ENCODE measurements at regions not wholly inside any gene's neighbourhood (a gene's known extent, or its start where the extent isn't known, plus 50 kb on each side); places are given as distances from the start of the nearest gene placed in this dataset.

DNA sequence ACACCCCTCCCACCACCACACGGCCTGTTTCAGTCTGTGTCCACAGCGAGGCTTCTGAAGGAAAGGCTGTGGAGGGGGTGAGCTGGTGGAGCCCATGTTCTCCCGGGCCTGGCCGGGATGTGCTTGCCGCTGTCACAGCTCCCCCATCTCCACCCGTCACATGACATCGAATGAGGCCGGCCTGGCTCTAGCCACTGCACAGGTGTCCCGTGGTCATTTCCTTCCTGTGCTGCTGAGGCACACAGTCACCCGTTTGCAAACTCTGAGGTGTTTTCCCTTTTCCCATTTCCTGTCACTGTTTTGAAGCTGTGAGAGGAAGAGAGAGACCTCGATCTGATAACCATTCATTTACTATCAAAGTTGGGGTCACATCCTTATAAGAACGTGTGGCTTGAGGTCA is 55.7 kb upstream of the CLDN5 start:
- no peak overlapping the region for H2BK5ac ChIP-seq (ENCODE audit: low read length)
- no peak overlapping the region for H4K5ac ChIP-seq (ENCODE audit: low read length)
- no peak overlapping the region for H2AK5ac ChIP-seq (ENCODE audit: low read length)
- H3K27ac ChIP-seq (ENCODE audit: low read depth, low read length) = no peak overlapping the region
- H3K9ac ChIP-seq (ENCODE audit: low read length) = no peak overlapping the region
- H3K4me2 ChIP-seq (ENCODE audit: low read length) = no peak overlapping the region
- no peaks in the 10 kb centered on the region for H3K79me2 ChIP-seq (ENCODE audit: control insufficient read depth, insufficient read depth, low read length)
- H3K4me3 ChIP-seq (ENCODE audit: low read length) = no peak overlapping the region
- DNase-seq = no peak
- no peak overlapping the region for H2BK120ac ChIP-seq (ENCODE audit: low read depth, low read length)
- H3K4me1 ChIP-seq (ENCODE audit: control insufficient read depth, low read depth, low read length) = no peaks in the 10 kb centered on the region
- H3K18ac ChIP-seq (ENCODE audit: low read length) = no peak overlapping the region
- H3K79me1 ChIP-seq (ENCODE audit: low read length) = no peaks in the 10 kb centered on the region
- no peak overlapping the region for H2BK15ac ChIP-seq (replicated peaks; ENCODE audit: low read depth)
- no peak overlapping the region for H3K56ac ChIP-seq (ENCODE audit: low read length)
- H4K8ac ChIP-seq (ENCODE audit: low read depth, low read length) = no peak overlapping the region
- H3K23ac ChIP-seq (ENCODE audit: low read length) = no peak overlapping the region
- no peak overlapping the region for H3K4ac ChIP-seq (ENCODE audit: low read depth, low read length)
- H3K36me3 ChIP-seq (ENCODE audit: control insufficient read depth, insufficient read depth, low read length) = no peaks in the 10 kb centered on the region
- H3K27me3 ChIP-seq (ENCODE audit: insufficient read depth, low read length, poor library complexity) = no peaks in the 10 kb centered on the region
- no CpG with 5 or more reads among the region's 12 CpGs for WGBS (ENCODE audit: extremely low coverage, insufficient coverage, low lambda C conversion rate)

DNA sequence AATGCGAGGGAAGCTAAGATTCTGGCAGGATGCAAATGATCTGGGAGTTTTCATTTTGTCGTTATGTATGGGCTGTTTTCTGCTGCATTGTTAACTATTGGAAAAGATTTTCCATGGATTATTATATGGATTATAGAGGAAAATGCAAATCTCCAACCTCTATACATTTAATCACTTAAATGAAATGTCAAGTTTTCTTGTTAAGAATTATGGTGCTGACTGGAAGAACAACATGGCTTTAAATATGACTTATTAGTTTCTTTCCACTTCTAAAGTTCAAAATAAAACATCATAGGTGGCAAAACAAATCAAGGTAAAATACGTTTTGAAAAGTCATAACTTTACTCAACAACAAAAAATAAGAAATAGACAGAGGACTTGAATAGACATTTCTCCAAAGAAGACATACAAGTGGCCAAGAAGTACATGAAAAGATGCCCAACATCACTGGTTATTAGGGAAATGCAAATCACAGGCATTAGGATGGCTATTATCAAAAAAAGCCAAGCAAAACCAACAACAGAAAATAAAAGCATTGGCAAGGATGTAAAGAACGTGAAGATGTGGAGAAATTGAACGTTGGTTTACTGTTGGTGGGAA is 56.2 kb upstream of the CLDN5 start:
- no CpG with 5 or more reads among the region's 5 CpGs for WGBS (ENCODE audit: extremely low coverage, insufficient coverage, low lambda C conversion rate)
- Histone ChIP-seq H2BK15ac (replicated peaks; ENCODE audit: low read depth) (no peak overlapping the region), H2BK120ac (ENCODE audit: low read depth, low read length) (no peak overlapping the region), H3K79me1 (ENCODE audit: low read length) (no peaks in the 10 kb centered on the region), H3K56ac (ENCODE audit: low read length) (no peak overlapping the region), H3K27ac (ENCODE audit: low read depth, low read length) (no peak overlapping the region), H3K4me2 (ENCODE audit: low read length) (no peak overlapping the region), H3K4me3 (ENCODE audit: low read length) (no peak overlapping the region), H4K8ac (ENCODE audit: low read depth, low read length) (no peak overlapping the region), H3K79me2 (ENCODE audit: control insufficient read depth, insufficient read depth, low read length) (no peaks in the 10 kb centered on the region), H3K4me1 (ENCODE audit: control insufficient read depth, low read depth, low read length) (no peaks in the 10 kb centered on the region), H3K9ac (ENCODE audit: low read length) (no peak overlapping the region), H2AK5ac (ENCODE audit: low read length) (no peak overlapping the region), H3K27me3 (ENCODE audit: insufficient read depth, low read length, poor library complexity) (no peaks in the 10 kb centered on the region), H3K23ac (ENCODE audit: low read length) (no peak overlapping the region), H4K5ac (ENCODE audit: low read length) (no peak overlapping the region), H2BK5ac (ENCODE audit: low read length) (no peak overlapping the region), H3K36me3 (ENCODE audit: control insufficient read depth, insufficient read depth, low read length) (no peaks in the 10 kb centered on the region), H3K4ac (ENCODE audit: low read depth, low read length) (no peak overlapping the region), H3K18ac (ENCODE audit: low read length) (no peak overlapping the region)
- no peak for DNase-seq

DNA sequence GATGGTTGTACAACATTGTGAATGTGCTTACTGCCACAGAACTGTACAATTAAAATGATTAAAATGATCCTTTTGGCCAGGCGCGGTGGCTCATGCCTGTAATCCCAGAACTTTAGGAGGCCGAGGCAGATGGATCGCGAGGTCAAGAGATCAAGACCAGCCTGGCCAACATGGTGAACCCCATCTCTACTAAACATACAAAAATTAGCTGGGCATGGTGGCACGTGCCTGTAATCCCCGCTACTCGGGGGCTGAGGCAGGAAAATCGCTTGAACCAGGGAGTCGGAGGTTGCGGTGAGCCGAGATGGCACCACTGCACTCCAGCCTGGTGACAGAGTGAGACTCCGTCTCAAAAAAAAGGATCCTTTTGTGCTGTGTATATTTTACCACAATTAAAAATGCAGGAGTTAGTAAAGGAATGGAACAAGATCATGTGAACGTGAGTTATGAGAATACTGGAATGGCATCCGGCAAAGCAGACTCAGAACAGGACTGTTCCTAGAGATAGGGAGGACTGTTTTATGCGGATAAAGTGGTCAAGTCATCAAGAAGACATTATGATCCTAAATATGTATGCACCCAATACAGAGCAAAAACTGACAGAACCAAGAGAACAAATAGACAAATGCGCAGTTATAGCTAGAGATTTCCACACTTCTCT is 58.0 kb upstream of the CLDN5 start:
- Histone ChIP-seq H4K8ac (ENCODE audit: low read depth, low read length) (no peak overlapping the region), H3K23ac (ENCODE audit: low read length) (no peak overlapping the region), H2BK15ac (replicated peaks; ENCODE audit: low read depth) (no peak overlapping the region), H3K4me2 (ENCODE audit: low read length) (no peak overlapping the region), H3K79me2 (ENCODE audit: control insufficient read depth, insufficient read depth, low read length) (no peaks in the 10 kb centered on the region), H2BK120ac (ENCODE audit: low read depth, low read length) (no peak overlapping the region), H3K9ac (ENCODE audit: low read length) (no peak overlapping the region), H3K27me3 (ENCODE audit: insufficient read depth, low read length, poor library complexity) (no peaks in the 10 kb centered on the region), H3K79me1 (ENCODE audit: low read length) (no peaks in the 10 kb centered on the region), H3K4ac (ENCODE audit: low read depth, low read length) (no peak overlapping the region), H3K18ac (ENCODE audit: low read length) (no peak overlapping the region), H3K56ac (ENCODE audit: low read length) (no peak overlapping the region), H3K27ac (ENCODE audit: low read depth, low read length) (no peak overlapping the region), H2AK5ac (ENCODE audit: low read length) (no peak overlapping the region), H3K4me3 (ENCODE audit: low read length) (no peak overlapping the region), H2BK5ac (ENCODE audit: low read length) (no peak overlapping the region), H4K5ac (ENCODE audit: low read length) (no peak overlapping the region), H3K36me3 (ENCODE audit: control insufficient read depth, insufficient read depth, low read length) (no peaks in the 10 kb centered on the region), H3K4me1 (ENCODE audit: control insufficient read depth, low read depth, low read length) (no peaks in the 10 kb centered on the region)
- DNase-seq = no peak
- no CpG with 5 or more reads among the region's 17 CpGs for WGBS (ENCODE audit: extremely low coverage, insufficient coverage, low lambda C conversion rate)

DNA sequence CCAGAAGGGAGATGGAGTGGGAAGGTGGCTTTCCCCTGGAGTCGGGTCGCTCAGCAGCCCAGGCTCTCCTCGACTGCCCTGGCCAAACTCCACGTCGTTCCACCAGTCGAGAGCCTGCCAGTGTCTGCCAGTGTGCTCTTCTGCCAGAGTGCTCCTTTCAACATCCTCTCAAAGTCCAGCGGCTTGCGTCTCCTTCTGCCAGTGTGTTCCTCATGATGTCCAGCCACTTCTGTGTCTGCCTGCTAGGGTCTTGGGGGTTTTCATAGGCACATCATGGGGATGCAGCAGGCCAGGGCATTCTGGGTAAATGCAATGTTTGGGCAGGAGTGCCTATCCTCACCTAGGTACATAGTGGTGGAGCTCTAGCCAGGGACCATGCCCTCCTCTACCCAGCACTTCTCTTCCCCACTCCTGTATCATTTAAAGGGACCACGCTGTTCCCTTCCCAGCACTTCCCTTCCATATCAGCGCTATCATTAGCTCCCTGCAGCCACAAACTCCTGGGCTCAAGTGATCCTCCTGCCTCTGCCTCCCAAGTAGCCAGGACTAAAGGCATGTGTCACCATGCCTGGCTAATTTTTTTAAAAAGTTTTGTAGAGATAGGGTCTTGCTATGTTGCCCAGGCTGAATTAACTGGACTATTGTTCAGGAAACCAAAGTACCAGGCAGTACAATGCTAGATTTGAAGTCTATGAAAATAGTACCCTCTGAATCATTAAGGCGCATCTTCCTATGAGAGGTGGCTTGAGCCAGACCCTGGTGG is 62.9 kb upstream of the CLDN5 start:
- Histone ChIP-seq H3K18ac (ENCODE audit: low read length) (no peak overlapping the region), H3K79me1 (ENCODE audit: low read length) (no peaks in the 10 kb centered on the region), H3K36me3 (ENCODE audit: control insufficient read depth, insufficient read depth, low read length) (no peaks in the 10 kb centered on the region), H3K9ac (ENCODE audit: low read length) (no peak overlapping the region), H3K79me2 (ENCODE audit: control insufficient read depth, insufficient read depth, low read length) (no peaks in the 10 kb centered on the region), H3K4me2 (ENCODE audit: low read length) (no peak overlapping the region), H4K8ac (ENCODE audit: low read depth, low read length) (no peak overlapping the region), H3K4me3 (ENCODE audit: low read length) (no peak overlapping the region), H3K56ac (ENCODE audit: low read length) (no peak overlapping the region), H3K23ac (ENCODE audit: low read length) (no peak overlapping the region), H3K4ac (ENCODE audit: low read depth, low read length) (no peak overlapping the region), H4K5ac (ENCODE audit: low read length) (no peak overlapping the region), H2BK120ac (ENCODE audit: low read depth, low read length) (no peak overlapping the region), H2BK15ac (replicated peaks; ENCODE audit: low read depth) (no peak overlapping the region), H3K27ac (ENCODE audit: low read depth, low read length) (no peak overlapping the region), H2AK5ac (ENCODE audit: low read length) (no peak overlapping the region), H3K4me1 (ENCODE audit: control insufficient read depth, low read depth, low read length) (no peaks in the 10 kb centered on the region), H3K27me3 (ENCODE audit: insufficient read depth, low read length, poor library complexity) (no peaks in the 10 kb centered on the region), H2BK5ac (ENCODE audit: low read length) (no peak overlapping the region)
- no CpG with 5 or more reads among the region's 11 CpGs for WGBS (ENCODE audit: extremely low coverage, insufficient coverage, low lambda C conversion rate)
- DNase-seq = no peak

DNA sequence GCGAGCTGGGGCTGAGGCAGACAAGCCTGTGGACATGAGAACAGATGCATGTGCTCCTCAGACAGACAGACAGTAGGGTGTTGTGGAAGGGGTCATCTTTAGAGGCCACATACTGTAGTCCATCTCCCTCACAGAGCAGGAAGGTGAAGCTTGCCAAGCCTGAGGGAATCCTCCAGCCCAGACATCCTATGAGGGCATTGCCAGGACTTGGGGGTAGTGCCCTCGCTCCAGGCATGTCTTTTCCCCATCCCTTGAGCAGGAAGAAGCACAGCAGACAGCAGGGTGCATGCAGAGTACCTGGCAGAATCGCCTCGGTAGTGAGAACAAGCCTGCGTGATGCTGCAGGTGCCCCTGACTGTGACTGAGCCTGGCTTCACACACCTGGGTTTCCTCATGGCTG is 66.5 kb upstream of the CLDN5 start:
- no peak for DNase-seq

More for the DNA sequence above, 66.5 kb upstream of the CLDN5 start:
- no peak overlapping the region for H4K8ac ChIP-seq (ENCODE audit: low read depth, low read length)
- H2AK5ac ChIP-seq (ENCODE audit: low read length) = no peak overlapping the region
- no peak overlapping the region for H3K18ac ChIP-seq (ENCODE audit: low read length)
- no peak overlapping the region for H3K9ac ChIP-seq (ENCODE audit: low read length)
- no peaks in the 10 kb centered on the region for H3K4me1 ChIP-seq (ENCODE audit: control insufficient read depth, low read depth, low read length)
- H3K27me3 ChIP-seq (ENCODE audit: insufficient read depth, low read length, poor library complexity) = no peaks in the 10 kb centered on the region
- H3K36me3 ChIP-seq (ENCODE audit: control insufficient read depth, insufficient read depth, low read length) = no peaks in the 10 kb centered on the region
- no peak overlapping the region for H3K27ac ChIP-seq (ENCODE audit: low read depth, low read length)
- no peak overlapping the region for H3K4me3 ChIP-seq (ENCODE audit: low read length)
- H3K23ac ChIP-seq (ENCODE audit: low read length) = no peak overlapping the region
- H3K4ac ChIP-seq (ENCODE audit: low read depth, low read length) = no peak overlapping the region
- no peak overlapping the region for H2BK120ac ChIP-seq (ENCODE audit: low read depth, low read length)
- no peak overlapping the region for H3K4me2 ChIP-seq (ENCODE audit: low read length)
- no CpG with 5 or more reads among the region's 5 CpGs for WGBS (ENCODE audit: extremely low coverage, insufficient coverage, low lambda C conversion rate)
- no peak overlapping the region for H2BK15ac ChIP-seq (replicated peaks; ENCODE audit: low read depth)
- H4K5ac ChIP-seq (ENCODE audit: low read length) = no peak overlapping the region
- H3K79me1 ChIP-seq (ENCODE audit: low read length) = no peaks in the 10 kb centered on the region
- no peaks in the 10 kb centered on the region for H3K79me2 ChIP-seq (ENCODE audit: control insufficient read depth, insufficient read depth, low read length)
- no peak overlapping the region for H3K56ac ChIP-seq (ENCODE audit: low read length)
- H2BK5ac ChIP-seq (ENCODE audit: low read length) = no peak overlapping the region

All from mesendoderm (in vitro differentiated cells).